H1 (cell line): ENCODE measurements at regions not wholly inside any gene's neighbourhood (a gene's known extent, or its start where the extent isn't known, plus 50 kb on each side); places are given as distances from the start of the nearest gene placed in this dataset.

ENCODE experiments used
- ATF3 ChIP-seq: IDR thresholded peaks from 2 replicates; pipeline ENCODE4 v1.6.1; 2011; ENCODE audit warnings: low read depth, mild to moderate bottlenecking, low read length; ENCODE audit not compliant: insufficient read depth
- CEBPB ChIP-seq: IDR thresholded peaks from 2 replicates; pipeline ENCODE4 v1.6.1; 2012; ENCODE audit warnings: low read depth, low read length
- CTCF ChIP-seq, 3 experiments: IDR thresholded peaks; 1 replicate in 2 of 3; 2 replicates in 1 of 3; pipeline versions ENCODE4 v1.5.1 to v1.6.1; 2011; ENCODE audit warnings: low read length in 3 of 3, mild to moderate bottlenecking in 3 of 3, inconsistent platforms in 2 of 3, low read depth in 1 of 3, moderate library complexity in 1 of 3; ENCODE audit not compliant: insufficient read depth in 1 of 3; ENCODE audit errors: control extremely low read depth in 1 of 3
- EGR1 ChIP-seq: IDR thresholded peaks from 2 replicates; pipeline ENCODE4 v1.6.1; 2011; ENCODE audit warnings: low read depth, low read length, borderline replicate concordance
- EP300 ChIP-seq, 2 experiments: IDR thresholded peaks; 1 replicate in 1 of 2; 2 replicates in 1 of 2; pipeline ENCODE4 v1.6.1; 2011 to 2012; ENCODE audit warnings: low read depth in 2 of 2, low read length in 2 of 2, mild to moderate bottlenecking in 2 of 2, borderline replicate concordance in 1 of 2, inconsistent platforms in 1 of 2, moderate library complexity in 1 of 2
- EZH2 ChIP-seq: fragments of 200-600 bp; sonication (generic); IDR thresholded peaks from 2 replicates; pipeline ENCODE4 v1.7.1; 2012; ENCODE audit warnings: low read depth, mild to moderate bottlenecking, moderate library complexity, low read length, inconsistent platforms; ENCODE audit not compliant: severe bottlenecking
- MAFK ChIP-seq: IDR thresholded peaks from 2 replicates; pipeline ENCODE4 v1.6.1; 2012; ENCODE audit warnings: low read depth, mild to moderate bottlenecking, improper control_type of control experiment, low read length
- NRF1 ChIP-seq: IDR thresholded peaks from 2 replicates; pipeline ENCODE4 v1.6.1; 2011; ENCODE audit warnings: mild to moderate bottlenecking, low read depth, low read length, improper control_type of control experiment
- POLR2A ChIP-seq, 2 experiments: IDR thresholded peaks; 1 replicate in 1 of 2; 2 replicates in 1 of 2; pipeline ENCODE4 v1.6.1; 2011; ENCODE audit warnings: low read depth in 2 of 2, low read length in 2 of 2, mild to moderate bottlenecking in 2 of 2; ENCODE audit errors: control extremely low read depth in 1 of 2
- POLR2AphosphoS5 ChIP-seq: IDR thresholded peaks from 2 replicates; pipeline ENCODE4 v1.6.1; 2011; ENCODE audit warnings: low read depth, low read length
- RAD21 ChIP-seq, 2 experiments: IDR thresholded peaks in 1 of 2; conservative IDR thresholded peaks in 1 of 2; 2 replicates each; pipeline ENCODE4 v1.6.1; 2011; ENCODE audit warnings: low read depth in 2 of 2, low read length in 2 of 2, improper control_type of control experiment in 1 of 2, inconsistent platforms in 1 of 2, mild to moderate bottlenecking in 1 of 2, moderate library complexity in 1 of 2
- RBBP5 ChIP-seq: IDR thresholded peaks from 2 replicates; pipeline ENCODE4 v1.7.1; 2012; ENCODE audit warnings: low read depth, mild to moderate bottlenecking, inconsistent platforms, low read length, moderate library complexity, borderline replicate concordance
- SUZ12 ChIP-seq: fragments of 200-600 bp; sonication (generic); IDR thresholded peaks from 2 replicates; pipeline ENCODE4 v1.6.1; 2012; ENCODE audit warnings: mild to moderate bottlenecking, inconsistent platforms, low read length, moderate library complexity, mixed read lengths
- USF2 ChIP-seq: IDR thresholded peaks from 2 replicates; pipeline ENCODE4 v1.6.1; 2011; ENCODE audit warnings: low read length, improper control_type of control experiment

GRCh38 chr2:126115975-126116374, 540.0 kb upstream of the GYPC start:
- TF ChIP-seq EZH2: no peak
- no peak for TF ChIP-seq EGR1
- no peak for TF ChIP-seq RAD21 (IDR thresholded peaks at IDR 0.05 in 1 of 2, conservative IDR thresholded peaks at IDR 0.05 in 1 of 2; ENCODE audit: low read depth in 2 of 2, low read length in 2 of 2)
- TF ChIP-seq CTCF (IDR thresholded peaks at IDR 0.05; ENCODE audit: control extremely low read depth in 1 of 3, insufficient read depth in 1 of 3, low read depth in 1 of 3, low read length in 3 of 3): no peak
- TF ChIP-seq ATF3: no peak
- TF ChIP-seq MAFK: no peak
- TF ChIP-seq POLR2A (IDR thresholded peaks at IDR 0.05; ENCODE audit: control extremely low read depth in 1 of 2, low read depth in 2 of 2, low read length in 2 of 2): no peak
- no peak for TF ChIP-seq RBBP5
- TF ChIP-seq EP300 (IDR thresholded peaks at IDR 0.05; ENCODE audit: borderline replicate concordance in 1 of 2, low read depth in 2 of 2, low read length in 2 of 2): no peak
- no peak for TF ChIP-seq SUZ12
- no peak for TF ChIP-seq NRF1
- no peak for TF ChIP-seq POLR2AphosphoS5
- no peak for TF ChIP-seq CEBPB
- no peak for TF ChIP-seq USF2
